ENCODE measurements at regions not wholly inside any gene's neighbourhood (a gene's known extent, or its start where the extent isn't known, plus 50 kb on each side); places are given as distances from the start of the nearest gene placed in this dataset.

DNA sequence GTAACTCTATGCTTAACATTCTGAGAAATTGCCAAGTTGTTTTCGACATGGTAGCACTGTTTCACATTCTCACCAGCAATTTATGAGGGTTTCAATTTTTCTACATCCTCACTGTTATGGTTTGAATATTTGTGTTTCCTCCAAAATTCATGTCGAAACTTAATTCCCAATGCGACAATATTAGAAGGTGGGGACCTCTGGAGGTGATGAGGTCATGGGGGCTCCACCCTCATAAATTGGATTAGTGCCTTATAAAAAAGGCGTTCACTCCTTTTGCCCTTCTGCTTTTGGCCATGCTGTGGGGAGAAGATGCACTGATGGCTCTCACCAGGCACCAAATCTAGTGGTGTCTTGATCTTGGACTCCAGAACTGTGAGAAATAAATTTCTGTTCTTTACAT, 110.3 kb downstream of the HRH4 start:
- intact Hi-C loops (cut with micrococcal nuclease; ENCODE audit: unreplicated experiment), result no loop called here

DNA sequence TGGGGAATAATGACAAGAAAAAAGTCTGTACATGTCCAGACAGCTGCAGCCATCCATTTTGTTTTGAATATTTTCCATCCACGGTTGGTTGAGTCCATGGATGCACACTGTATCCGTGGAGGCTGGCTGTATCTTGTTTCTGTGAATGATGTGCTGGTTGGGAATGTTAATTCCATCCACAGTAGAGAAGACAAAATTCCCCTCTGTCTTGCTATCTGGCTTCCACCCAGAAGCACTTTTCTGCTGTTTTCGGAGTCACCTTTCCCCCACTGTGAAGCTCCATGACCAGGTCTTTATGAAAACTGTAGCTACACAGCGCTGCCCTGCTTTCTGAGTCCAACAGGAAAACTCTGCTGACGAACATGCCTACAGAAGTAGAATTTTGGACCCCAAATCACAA, 122.3 kb downstream of the HRH4 start:
- intact Hi-C loops (cut with micrococcal nuclease; ENCODE audit: unreplicated experiment) (no loop called here), in situ Hi-C loops (cut with HindIII; ENCODE audit: low pct_unique_long_range_greater_than_20kb, low sequenced_read_pairs) (loop anchor here (10.0 kb wide), 1 partner anchor 82 kb away; no protein-coding TSS in a partner anchor)
- Histone ChIP-seq H3K36me3 (ENCODE audit: control insufficient read depth, insufficient read depth, low read length) (no peaks in the 10 kb centered on the region), H3K27me3 (ENCODE audit: control insufficient read depth, insufficient read depth, low read length) (peaks cover 15% of the 10 kb centered on the region), H3K9me3 (ENCODE audit: control insufficient read depth, insufficient read depth, low read depth, low read length) (no peaks in the 10 kb centered on the region), H3K4me1 (ENCODE audit: control insufficient read depth, insufficient read depth, low read length) (no peaks in the 10 kb centered on the region), H3K27ac (ENCODE audit: low read length) (no peak overlapping the region), H3K4me3 (ENCODE audit: low read depth in 2 of 2, low read length in 2 of 2) (no peak overlapping the region)
- TF ChIP-seq POLR2AphosphoS5 (IDR thresholded peaks at IDR 0.05; ENCODE audit: low read depth, low read length) (no peak), TCF7L2 (IDR thresholded peaks at IDR 0.05; ENCODE audit: low read depth, low read length) (no peak), SIN3A (IDR thresholded peaks at IDR 0.05; ENCODE audit: borderline replicate concordance, insufficient read depth, low read depth, low read length) (no peak)
- TF ChIP-seq, protein P1, sequence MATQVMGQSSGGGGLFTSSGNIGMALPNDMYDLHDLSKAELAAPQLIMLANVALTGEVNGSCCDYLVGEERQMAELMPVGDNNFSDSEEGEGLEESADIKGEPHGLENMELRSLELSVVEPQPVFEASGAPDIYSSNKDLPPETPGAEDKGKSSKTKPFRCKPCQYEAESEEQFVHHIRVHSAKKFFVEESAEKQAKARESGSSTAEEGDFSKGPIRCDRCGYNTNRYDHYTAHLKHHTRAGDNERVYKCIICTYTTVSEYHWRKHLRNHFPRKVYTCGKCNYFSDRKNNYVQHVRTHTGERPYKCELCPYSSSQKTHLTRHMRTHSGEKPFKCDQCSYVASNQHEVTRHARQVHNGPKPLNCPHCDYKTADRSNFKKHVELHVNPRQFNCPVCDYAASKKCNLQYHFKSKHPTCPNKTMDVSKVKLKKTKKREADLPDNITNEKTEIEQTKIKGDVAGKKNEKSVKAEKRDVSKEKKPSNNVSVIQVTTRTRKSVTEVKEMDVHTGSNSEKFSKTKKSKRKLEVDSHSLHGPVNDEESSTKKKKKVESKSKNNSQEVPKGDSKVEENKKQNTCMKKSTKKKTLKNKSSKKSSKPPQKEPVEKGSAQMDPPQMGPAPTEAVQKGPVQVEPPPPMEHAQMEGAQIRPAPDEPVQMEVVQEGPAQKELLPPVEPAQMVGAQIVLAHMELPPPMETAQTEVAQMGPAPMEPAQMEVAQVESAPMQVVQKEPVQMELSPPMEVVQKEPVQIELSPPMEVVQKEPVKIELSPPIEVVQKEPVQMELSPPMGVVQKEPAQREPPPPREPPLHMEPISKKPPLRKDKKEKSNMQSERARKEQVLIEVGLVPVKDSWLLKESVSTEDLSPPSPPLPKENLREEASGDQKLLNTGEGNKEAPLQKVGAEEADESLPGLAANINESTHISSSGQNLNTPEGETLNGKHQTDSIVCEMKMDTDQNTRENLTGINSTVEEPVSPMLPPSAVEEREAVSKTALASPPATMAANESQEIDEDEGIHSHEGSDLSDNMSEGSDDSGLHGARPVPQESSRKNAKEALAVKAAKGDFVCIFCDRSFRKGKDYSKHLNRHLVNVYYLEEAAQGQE (IDR thresholded peaks at IDR 0.05; ENCODE audit: insufficient read depth in 1 of 2, low read depth in 2 of 2, low read length in 1 of 2), result no peak
- TF ChIP-seq, protein P2, sequence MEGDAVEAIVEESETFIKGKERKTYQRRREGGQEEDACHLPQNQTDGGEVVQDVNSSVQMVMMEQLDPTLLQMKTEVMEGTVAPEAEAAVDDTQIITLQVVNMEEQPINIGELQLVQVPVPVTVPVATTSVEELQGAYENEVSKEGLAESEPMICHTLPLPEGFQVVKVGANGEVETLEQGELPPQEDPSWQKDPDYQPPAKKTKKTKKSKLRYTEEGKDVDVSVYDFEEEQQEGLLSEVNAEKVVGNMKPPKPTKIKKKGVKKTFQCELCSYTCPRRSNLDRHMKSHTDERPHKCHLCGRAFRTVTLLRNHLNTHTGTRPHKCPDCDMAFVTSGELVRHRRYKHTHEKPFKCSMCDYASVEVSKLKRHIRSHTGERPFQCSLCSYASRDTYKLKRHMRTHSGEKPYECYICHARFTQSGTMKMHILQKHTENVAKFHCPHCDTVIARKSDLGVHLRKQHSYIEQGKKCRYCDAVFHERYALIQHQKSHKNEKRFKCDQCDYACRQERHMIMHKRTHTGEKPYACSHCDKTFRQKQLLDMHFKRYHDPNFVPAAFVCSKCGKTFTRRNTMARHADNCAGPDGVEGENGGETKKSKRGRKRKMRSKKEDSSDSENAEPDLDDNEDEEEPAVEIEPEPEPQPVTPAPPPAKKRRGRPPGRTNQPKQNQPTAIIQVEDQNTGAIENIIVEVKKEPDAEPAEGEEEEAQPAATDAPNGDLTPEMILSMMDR (IDR thresholded peaks at IDR 0.05), result no peak
- BruUV-seq (replicated peaks), result no TSS peak
- CTCF ChIA-PET, result no interaction called here
- ATAC-seq (no peak), DNase-seq (ENCODE audit: low read depth, low spot score) (no peak)
- POLR2A ChIA-PET, result no interaction called here

More for the DNA sequence above, 110.3 kb downstream of the HRH4 start:
- Histone ChIP-seq H3K4me1 (ENCODE audit: control insufficient read depth, insufficient read depth, low read length) (no peaks in the 10 kb centered on the region), H3K9me3 (ENCODE audit: control insufficient read depth, insufficient read depth, low read depth, low read length) (no peaks in the 10 kb centered on the region), H3K4me3 (ENCODE audit: low read depth in 2 of 2, low read length in 2 of 2) (no peak overlapping the region), H3K36me3 (ENCODE audit: control insufficient read depth, insufficient read depth, low read length) (no peaks in the 10 kb centered on the region), H3K27me3 (ENCODE audit: control insufficient read depth, insufficient read depth, low read length) (no peaks in the 10 kb centered on the region; the same call in 1 of the 2 replicates), H3K27ac (ENCODE audit: low read length) (no peak overlapping the region)
- POLR2A ChIA-PET, result no interaction called here
- no peak for DNase-seq (ENCODE audit: low read depth, low spot score)
- no TSS peak for BruUV-seq (replicated peaks)
- TF ChIP-seq POLR2AphosphoS5 (IDR thresholded peaks at IDR 0.05; ENCODE audit: low read depth, low read length), result no peak
- TF ChIP-seq SIN3A (IDR thresholded peaks at IDR 0.05; ENCODE audit: borderline replicate concordance, insufficient read depth, low read depth, low read length), result no peak
- no peak for TF ChIP-seq TCF7L2 (IDR thresholded peaks at IDR 0.05; ENCODE audit: low read depth, low read length)
- TF ChIP-seq, protein P2 (IDR thresholded peaks at IDR 0.05), result no peak
- TF ChIP-seq, protein P1 (IDR thresholded peaks at IDR 0.05; ENCODE audit: insufficient read depth in 1 of 2, low read depth in 2 of 2, low read length in 1 of 2), result no peak
- in situ Hi-C loops (cut with HindIII; ENCODE audit: low pct_unique_long_range_greater_than_20kb, low sequenced_read_pairs), result no loop called here
- CTCF ChIA-PET, result no interaction called here
- ATAC-seq, result no peak
